ENCODE measurements at regions not wholly inside any gene's neighbourhood (a gene's known extent, or its start where the extent isn't known, plus 50 kb on each side); places are given as distances from the start of the nearest gene placed in this dataset.

- DNase-seq (ENCODE audit: low spot score): no peak
These were observed 239.2 kb upstream of the RAB4A start for GRCh38 chr1:229031481-229032341.

DNA sequence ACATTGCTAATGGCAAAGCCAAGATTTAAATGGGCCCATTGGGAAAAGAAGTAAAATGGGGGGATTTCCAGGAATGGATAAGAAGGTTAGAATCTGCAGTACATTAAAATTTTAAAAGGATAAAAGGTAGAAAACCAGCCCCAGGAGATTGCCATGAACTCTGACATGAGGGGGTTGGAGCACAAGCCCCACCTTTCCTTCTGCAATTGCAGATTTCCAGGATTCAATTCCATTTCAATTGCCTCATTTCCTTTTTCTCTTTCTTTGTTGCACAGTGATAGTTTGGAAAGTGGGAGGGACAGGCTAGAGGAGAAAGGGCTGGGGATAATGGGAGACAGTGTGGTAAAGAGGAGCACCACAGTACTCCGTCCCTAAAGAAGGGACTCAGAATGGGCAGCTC, 238.5 kb upstream of the RAB4A start:
- DNase-seq (ENCODE audit: low spot score): no peak

GRCh38 chr1:229033480-229033879, 237.4 kb upstream of the RAB4A start:
- no peak for DNase-seq (ENCODE audit: low spot score)

DNA sequence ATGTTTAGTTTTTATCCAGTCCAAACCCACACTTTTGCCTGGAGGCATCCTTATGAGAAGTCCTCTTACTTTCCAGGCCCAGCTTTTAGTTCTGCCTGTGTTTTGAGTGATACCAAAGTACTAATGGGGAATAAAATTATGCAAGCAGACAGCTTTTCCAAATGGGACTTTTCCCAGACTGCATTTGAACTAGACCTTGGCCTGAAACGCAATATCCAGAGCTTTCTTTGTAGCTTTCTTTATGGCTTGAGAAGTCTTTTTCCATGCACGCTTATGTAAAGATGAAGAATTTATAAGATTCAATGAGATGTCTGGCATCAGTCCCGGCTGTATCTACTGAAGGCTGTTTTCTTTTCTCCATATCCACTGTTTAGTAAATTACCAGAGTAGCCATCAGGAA, 236.6 kb upstream of the RAB4A start:
- no peak for DNase-seq (ENCODE audit: low spot score)

GRCh38 chr1:229035054-229035747, 235.7 kb upstream of the RAB4A start:
- DNase-seq (ENCODE audit: low spot score): no peak

- no peak for DNase-seq (ENCODE audit: low spot score)
These were observed 235.2 kb upstream of the RAB4A start for GRCh38 chr1:229035748-229036082.

- no peak for DNase-seq (ENCODE audit: low spot score)
These were observed 233.0 kb upstream of the RAB4A start for GRCh38 chr1:229037806-229038405.

DNA sequence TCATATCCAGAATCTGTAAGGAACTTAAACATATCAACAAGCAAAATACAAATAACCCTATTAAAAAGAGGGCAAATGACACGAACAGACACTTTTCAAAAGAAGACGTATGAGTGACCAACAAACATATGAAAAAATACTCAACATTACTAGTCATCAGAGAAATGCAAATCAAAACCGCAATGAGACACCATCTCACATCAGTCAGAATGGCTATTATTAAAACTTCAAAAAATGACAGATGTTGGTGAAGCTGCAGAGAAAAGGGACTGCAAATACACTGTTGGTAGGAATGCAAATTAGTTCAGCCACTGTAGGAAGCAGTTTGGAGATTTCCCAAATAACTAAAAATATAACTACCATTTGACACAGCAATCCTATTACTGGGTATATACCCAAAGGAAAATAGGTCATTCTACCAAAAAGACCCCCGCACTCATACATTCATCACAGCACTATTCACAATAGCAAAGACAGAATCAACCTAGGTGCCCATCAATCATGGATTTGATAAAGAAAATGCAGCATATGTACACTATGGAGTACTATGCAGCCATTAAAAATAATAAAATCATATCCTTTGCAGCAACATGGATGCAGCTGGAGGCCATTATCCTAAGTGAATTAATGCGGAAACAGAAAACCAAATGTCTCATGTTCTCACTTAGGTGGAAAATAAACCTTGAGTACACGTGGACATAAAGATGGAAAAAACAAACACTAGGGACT, 230.1 kb upstream of the RAB4A start:
- DNase-seq (ENCODE audit: low spot score): no peak

GRCh38 chr1:229041946-229042345, 229.0 kb upstream of the RAB4A start:
- no peak for DNase-seq (ENCODE audit: low spot score)

DNA sequence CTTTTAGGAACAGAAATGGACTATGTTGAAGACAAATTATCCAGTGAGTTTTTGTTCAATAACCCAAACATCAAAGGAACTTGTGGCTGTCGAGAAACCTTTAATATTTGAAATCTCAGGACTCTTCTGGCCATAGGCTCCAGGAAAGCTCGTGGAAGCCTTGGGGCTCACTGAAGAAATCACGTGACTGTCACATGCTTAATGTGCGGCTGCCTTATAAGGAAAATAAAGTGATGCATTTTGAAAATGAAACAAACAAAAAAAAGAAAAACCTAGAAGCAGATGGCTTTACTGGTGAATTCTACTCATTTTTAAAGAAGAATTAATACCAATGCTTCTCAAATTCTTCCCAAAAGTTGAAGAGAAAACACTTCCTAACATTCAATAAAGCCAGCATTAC, 228.4 kb upstream of the RAB4A start:
- DNase-seq (ENCODE audit: low spot score): no peak

DNA sequence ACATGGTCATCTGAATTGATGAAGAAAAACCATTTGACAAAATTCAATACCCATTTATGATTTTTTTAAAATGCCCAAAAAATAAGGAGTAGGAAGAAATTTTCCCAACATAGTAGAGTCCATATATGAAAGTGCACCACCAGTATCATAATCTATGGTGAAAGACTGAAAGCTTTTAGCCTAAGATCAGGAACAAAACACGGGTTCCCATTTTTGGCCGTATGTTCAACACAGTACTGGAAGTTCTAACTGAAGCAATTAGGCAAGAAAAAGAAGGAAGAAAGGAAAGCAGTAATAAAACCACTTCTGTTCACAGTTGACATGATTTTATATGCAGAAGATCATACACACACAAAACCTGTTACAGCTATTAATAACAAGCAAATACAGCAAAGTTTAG, 227.8 kb upstream of the RAB4A start:
- DNase-seq (ENCODE audit: low spot score): no peak

DNA sequence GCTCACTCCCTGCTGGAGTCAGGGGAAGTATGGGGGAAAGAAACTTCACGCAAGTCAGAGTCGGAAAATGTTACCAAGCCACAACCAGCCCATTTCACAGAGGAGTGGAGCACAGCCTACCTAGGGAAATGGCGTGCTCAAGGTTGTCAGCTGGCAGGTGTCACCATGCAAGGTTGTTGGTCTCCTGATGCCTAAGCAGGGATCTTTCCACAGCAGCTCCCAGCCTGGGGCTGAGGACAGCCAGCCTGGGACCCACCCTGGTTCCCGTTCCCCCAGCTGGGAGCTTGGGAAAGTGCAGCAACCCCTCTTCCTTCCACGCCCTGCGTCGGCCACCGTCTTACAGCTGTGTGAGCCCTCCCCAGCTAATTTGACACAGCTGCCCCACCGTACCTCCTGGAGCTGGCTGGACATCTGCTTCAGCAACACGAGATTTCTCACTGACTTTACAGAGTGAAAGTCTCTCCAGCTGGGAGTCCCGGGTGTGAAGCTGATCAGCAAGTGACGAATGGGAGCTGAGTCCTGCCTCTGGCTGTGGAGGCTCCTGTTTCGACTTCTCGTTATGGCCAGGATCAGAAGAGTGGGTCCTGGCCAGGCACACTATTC, 224.6 kb upstream of the RAB4A start:
- no peak for DNase-seq (ENCODE audit: low spot score)

DNA sequence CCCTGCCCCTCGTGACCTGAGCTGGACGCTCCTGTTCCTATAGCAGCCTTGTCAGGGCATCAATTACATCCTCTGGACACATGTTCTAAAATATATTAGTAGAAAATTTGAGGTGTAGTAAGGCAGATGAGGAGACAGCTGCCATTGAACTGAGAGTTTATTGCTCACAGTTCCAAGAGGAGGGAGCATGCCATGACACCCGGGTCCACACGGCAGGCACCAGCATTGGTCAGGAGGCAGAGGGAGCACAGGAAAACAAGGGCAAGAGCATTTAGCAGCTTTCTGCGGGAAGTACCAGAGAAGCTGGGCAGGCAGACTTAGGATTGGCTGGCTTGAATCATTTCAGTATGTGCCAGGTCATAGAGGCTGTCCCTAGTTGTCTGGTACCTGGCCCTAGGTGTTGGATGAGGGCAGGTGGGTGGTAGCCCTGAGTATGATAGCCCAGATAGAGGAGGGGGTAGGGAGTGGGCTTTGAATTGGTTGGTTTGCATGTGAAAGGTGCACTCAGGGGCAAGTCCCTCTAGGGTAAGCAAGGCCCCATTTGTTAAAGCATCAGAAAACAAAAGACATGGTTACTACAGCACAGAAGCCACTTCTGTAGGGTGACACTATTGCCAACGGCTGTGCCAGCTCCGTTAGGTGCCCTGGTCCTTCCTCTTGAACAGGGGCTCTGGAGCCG, 223.6 kb upstream of the RAB4A start:
- no peak for DNase-seq (ENCODE audit: low spot score)

GRCh38 chr1:229047840-229048620, 222.9 kb upstream of the RAB4A start:
- DNase-seq (ENCODE audit: low spot score): no peak

GRCh38 chr1:229048896-229049295, 222.0 kb upstream of the RAB4A start:
- DNase-seq (ENCODE audit: low spot score): no peak

GRCh38 chr1:229056046-229056445, 214.9 kb upstream of the RAB4A start:
- DNase-seq (ENCODE audit: low spot score): no peak

DNA sequence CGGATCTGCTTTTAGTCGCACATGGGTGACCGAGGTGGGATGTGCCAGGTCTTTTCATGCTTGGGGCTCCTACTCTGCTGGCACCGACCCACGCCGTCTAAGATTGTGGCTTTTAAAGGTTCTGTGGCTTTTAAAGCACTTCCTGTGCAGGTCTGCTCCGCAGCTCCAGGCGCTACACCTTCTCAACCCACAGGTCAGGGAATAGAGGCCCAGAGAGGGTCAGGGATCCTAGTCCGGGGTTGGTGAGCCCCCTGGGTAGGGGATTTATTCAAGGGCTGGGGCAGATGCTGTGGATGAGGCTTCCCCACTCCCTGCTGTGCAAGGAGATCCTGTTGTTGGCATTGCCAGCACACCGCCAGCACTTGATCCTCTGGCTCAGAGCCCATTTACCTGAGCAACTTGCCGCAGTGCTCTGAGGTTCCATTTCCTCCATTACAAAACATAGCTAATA, 212.8 kb upstream of the RAB4A start:
- DNase-seq (ENCODE audit: low spot score): no peak

GRCh38 chr1:229058729-229059128, 212.2 kb upstream of the RAB4A start:
- DNase-seq (ENCODE audit: low spot score): no peak

DNA sequence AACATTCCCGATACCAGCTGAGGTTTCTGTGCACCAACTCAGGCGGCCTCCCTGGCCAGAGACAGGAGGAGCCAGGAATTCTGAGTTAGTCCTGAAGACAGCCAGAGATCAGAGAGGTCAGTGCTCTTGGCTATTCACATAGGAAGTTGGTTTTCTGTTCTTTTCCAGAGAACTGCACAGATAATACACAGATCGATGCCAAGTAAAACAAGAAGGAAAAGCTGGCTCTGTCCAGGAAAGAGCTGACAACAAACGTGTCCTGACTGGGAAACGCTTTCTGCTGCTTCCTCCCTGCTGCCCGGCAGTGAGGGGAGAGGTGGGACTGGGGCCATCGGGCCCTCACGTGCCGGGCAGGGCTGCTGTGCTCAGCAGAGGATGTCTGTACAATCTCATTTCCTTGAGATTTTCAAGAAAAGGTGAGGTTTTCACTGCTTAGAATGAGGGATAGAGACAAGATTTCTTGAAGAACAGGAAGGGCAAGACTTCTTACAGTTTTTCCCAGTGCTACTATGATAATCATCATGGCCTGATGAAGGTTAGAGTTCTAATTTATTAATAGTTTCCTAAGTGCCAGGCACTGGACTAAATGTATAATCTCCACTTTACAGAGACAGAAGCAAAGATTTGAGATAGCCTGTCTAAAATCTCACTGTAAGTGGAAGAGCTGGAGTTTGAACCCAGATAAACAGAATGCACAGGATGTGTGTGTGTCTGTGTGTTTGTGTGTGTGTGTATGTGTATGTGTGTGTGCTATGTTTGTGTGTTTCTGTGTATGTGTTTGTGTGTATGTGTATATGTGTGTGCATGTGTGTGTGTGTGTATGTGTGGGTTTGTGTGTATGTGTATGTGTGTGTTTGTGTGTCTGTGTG, 211.0 kb upstream of the RAB4A start:
- DNase-seq (ENCODE audit: low spot score): peak; percentile 46

DNA sequence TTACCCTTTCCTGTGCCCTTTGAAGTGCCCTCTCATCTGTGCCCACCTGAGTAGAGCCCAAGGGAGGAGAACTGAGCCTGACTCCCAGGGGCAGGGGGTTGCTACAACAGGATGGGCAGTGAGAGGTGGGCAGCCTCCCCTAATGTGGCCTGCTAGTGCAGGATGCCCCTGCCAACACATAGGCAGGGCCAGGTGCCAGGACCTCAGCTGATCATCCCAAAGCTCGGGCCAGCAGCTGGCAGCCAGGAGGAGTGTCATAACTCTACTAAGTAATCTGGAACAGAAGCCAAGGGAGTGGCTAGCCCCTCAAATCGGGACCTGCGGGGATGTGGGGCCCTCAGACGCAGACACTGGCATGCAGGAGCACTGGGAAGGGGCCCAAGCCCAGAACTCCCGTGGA, 208.8 kb upstream of the RAB4A start:
- DNase-seq (ENCODE audit: low spot score): no peak
